OCI-LY1 (cell line): ENCODE measurements at regions not wholly inside any gene's neighbourhood (a gene's known extent, or its start where the extent isn't known, plus 50 kb on each side); places are given as distances from the start of the nearest gene placed in this dataset.

Experiments used
- H2AFZ ChIP-seq: fragments of 200-600 bp; sonication (generic), shearing (Covaris generic); 2 replicates; pipeline ENCODE4 v1.6.0; 2014; ENCODE audit warnings: antibody characterized with exemption, mild to moderate bottlenecking, low read length
- H3F3A ChIP-seq: fragments of 200-600 bp; sonication (generic), shearing (Covaris generic); 2 replicates; pipeline ENCODE4 v1.6.0; 2014; ENCODE audit warnings: mild to moderate bottlenecking, antibody characterized with exemption, low read length, moderate library complexity; ENCODE audit not compliant: insufficient read depth
- H3K27ac ChIP-seq: fragments of 200-600 bp; sonication (generic); 2 replicates; pipeline ENCODE4 v1.5.1; 2014; ENCODE audit warnings: low read length, mixed run types, mild to moderate bottlenecking, low read depth; ENCODE audit not compliant: poor library complexity, severe bottlenecking
- H3K27me3 ChIP-seq: fragments of 200-600 bp; sonication (generic); 2 replicates; pipeline ENCODE4 v1.6.0; 2014; ENCODE audit warnings: antibody characterized with exemption, mild to moderate bottlenecking, low read length, moderate library complexity; ENCODE audit not compliant: insufficient read depth
- H3K36me3 ChIP-seq: fragments of 200-600 bp; sonication (generic); 2 replicates; pipeline ENCODE4 v1.6.1; 2014; ENCODE audit warnings: mild to moderate bottlenecking, antibody characterized with exemption, low read length, moderate library complexity, mixed read lengths; ENCODE audit not compliant: insufficient read depth
- H3K4me1 ChIP-seq: fragments of 200-600 bp; sonication (generic); 2 replicates; pipeline ENCODE4 v1.5.1; 2014; ENCODE audit warnings: mild to moderate bottlenecking, low read length, moderate library complexity; ENCODE audit not compliant: insufficient read depth, severe bottlenecking
- H3K4me2 ChIP-seq: fragments of 200-600 bp; sonication (generic), shearing (Covaris generic); 2 replicates; pipeline ENCODE4 v1.6.1; 2014; ENCODE audit warnings: low read length
- H3K4me3 ChIP-seq: fragments of 200-600 bp; sonication (generic); 2 replicates; pipeline ENCODE4 v1.5.1; 2014; ENCODE audit warnings: low read length, low read depth, mild to moderate bottlenecking, mixed read lengths; ENCODE audit not compliant: poor library complexity, severe bottlenecking
- H3K79me2 ChIP-seq: fragments of 200-600 bp; shearing (Covaris generic); 2 replicates; pipeline ENCODE4 v1.6.1; 2016; ENCODE audit warnings: mixed run types, low read length, mixed read lengths; ENCODE audit not compliant: insufficient read depth
- H3K9ac ChIP-seq: fragments of 200-600 bp; sonication (generic), shearing (Covaris generic); 2 replicates; pipeline ENCODE4 v1.6.1; 2014; ENCODE audit warnings: mild to moderate bottlenecking, low read length, mixed read lengths
- H3K9me2 ChIP-seq: fragments of 200-600 bp; sonication (generic), shearing (Covaris generic); 2 replicates; pipeline ENCODE4 v1.6.1; 2014; ENCODE audit warnings: low read depth, mild to moderate bottlenecking, low read length, mixed read lengths
- H3K9me3 ChIP-seq: fragments of 200-600 bp; shearing (Covaris generic); 2 replicates; pipeline ENCODE4 v1.6.1; 2014; ENCODE audit warnings: low read length, mixed read lengths
- H4K20me1 ChIP-seq: fragments of 200-600 bp; sonication (generic), shearing (Covaris generic); 2 replicates; pipeline ENCODE4 v1.6.0; 2016; ENCODE audit warnings: mild to moderate bottlenecking, low read length; ENCODE audit not compliant: insufficient read depth
- EZH2 ChIP-seq: fragments of 200-600 bp; sonication (generic), shearing (Covaris generic); IDR thresholded peaks from 2 replicates; pipeline ENCODE4 v1.8.0; 2017; ENCODE audit warnings: borderline replicate concordance, mixed run types, mild to moderate bottlenecking, antibody characterized with exemption, low read length, moderate library complexity, mixed read lengths
- TF ChIP-seq, protein P1 (sequence below): fragments of 200-600 bp; sonication (generic), shearing (Covaris generic); IDR thresholded peaks from 2 replicates; pipeline ENCODE4 v1.5.1; 2017; ENCODE audit warnings: mild to moderate bottlenecking, antibody characterized with exemption, low read length, moderate library complexity, mixed read lengths

- no peak for TF ChIP-seq EZH2
- TF ChIP-seq, protein P1, sequence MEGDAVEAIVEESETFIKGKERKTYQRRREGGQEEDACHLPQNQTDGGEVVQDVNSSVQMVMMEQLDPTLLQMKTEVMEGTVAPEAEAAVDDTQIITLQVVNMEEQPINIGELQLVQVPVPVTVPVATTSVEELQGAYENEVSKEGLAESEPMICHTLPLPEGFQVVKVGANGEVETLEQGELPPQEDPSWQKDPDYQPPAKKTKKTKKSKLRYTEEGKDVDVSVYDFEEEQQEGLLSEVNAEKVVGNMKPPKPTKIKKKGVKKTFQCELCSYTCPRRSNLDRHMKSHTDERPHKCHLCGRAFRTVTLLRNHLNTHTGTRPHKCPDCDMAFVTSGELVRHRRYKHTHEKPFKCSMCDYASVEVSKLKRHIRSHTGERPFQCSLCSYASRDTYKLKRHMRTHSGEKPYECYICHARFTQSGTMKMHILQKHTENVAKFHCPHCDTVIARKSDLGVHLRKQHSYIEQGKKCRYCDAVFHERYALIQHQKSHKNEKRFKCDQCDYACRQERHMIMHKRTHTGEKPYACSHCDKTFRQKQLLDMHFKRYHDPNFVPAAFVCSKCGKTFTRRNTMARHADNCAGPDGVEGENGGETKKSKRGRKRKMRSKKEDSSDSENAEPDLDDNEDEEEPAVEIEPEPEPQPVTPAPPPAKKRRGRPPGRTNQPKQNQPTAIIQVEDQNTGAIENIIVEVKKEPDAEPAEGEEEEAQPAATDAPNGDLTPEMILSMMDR: no peak
- no peaks in the 10 kb centered on the region for H3K9me2 ChIP-seq
- H3K4me2 ChIP-seq: no peak overlapping the region
- no peak overlapping the region for H2AFZ ChIP-seq
- H3K27me3 ChIP-seq: no peaks in the 10 kb centered on the region
- H3K9ac ChIP-seq: no peak overlapping the region
- no peak overlapping the region for H3K27ac ChIP-seq
- H4K20me1 ChIP-seq: no peaks in the 10 kb centered on the region
- H3K36me3 ChIP-seq: no peaks in the 10 kb centered on the region
- no peak overlapping the region for H3K4me3 ChIP-seq
- H3K9me3 ChIP-seq: no peaks in the 10 kb centered on the region
- H3K79me2 ChIP-seq: no peaks in the 10 kb centered on the region
- no peaks in the 10 kb centered on the region for H3K4me1 ChIP-seq
- no peaks in the 10 kb centered on the region for H3F3A ChIP-seq
Observed at GRCh38 chr6:166026586-166027126, 141.0 kb downstream of the TBXT start.

GRCh38 chr6:166025149-166025898 is 142.3 kb downstream of the TBXT start:
- Histone ChIP-seq H3K9me2 (no peaks in the 10 kb centered on the region), H3K36me3 (no peaks in the 10 kb centered on the region), H3K27ac (no peak overlapping the region), H4K20me1 (no peaks in the 10 kb centered on the region), H3K4me1 (no peaks in the 10 kb centered on the region), H3K9me3 (no peaks in the 10 kb centered on the region), H2AFZ (no peak overlapping the region), H3K4me2 (no peak overlapping the region), H3K27me3 (no peaks in the 10 kb centered on the region), H3K4me3 (no peak overlapping the region), H3K79me2 (no peaks in the 10 kb centered on the region), H3K9ac (no peak overlapping the region), H3F3A (no peaks in the 10 kb centered on the region)
- no peak for TF ChIP-seq EZH2
- TF ChIP-seq, protein P1: no peak

DNA sequence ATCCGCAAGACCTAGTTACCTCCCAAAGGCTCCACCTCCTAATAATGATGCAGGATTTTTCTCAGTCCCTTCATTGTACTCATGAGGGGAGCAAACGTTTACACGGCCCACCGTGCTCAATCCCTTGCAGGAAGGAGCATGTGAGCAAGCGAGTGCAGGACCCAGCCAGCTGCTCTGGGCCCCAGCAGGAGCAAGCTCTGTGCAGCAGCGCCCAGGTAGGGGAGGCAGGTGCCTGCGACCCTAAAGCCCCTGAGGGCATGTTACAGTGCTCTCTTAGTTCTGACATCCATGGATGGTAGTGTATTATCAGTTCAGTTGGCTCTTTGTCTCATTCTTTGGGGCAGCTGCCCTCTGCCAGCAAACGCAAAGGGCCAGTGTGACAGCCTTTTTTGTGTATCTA is 143.4 kb downstream of the TBXT start:
- H3K9me2 ChIP-seq: no peaks in the 10 kb centered on the region
- no peaks in the 10 kb centered on the region for H3K4me1 ChIP-seq
- TF ChIP-seq, protein P1: no peak
- no peak for TF ChIP-seq EZH2
- no peaks in the 10 kb centered on the region for H3K27me3 ChIP-seq
- H3K4me3 ChIP-seq: no peak overlapping the region
- H3K4me2 ChIP-seq: no peak overlapping the region
- no peaks in the 10 kb centered on the region for H3K79me2 ChIP-seq
- H3F3A ChIP-seq: no peaks in the 10 kb centered on the region
- H4K20me1 ChIP-seq: no peaks in the 10 kb centered on the region
- no peak overlapping the region for H3K9ac ChIP-seq
- H2AFZ ChIP-seq: no peak overlapping the region
- no peaks in the 10 kb centered on the region for H3K9me3 ChIP-seq
- no peaks in the 10 kb centered on the region for H3K36me3 ChIP-seq
- H3K27ac ChIP-seq: no peak overlapping the region
